ENCODE measurements at regions not wholly inside any gene's neighbourhood (a gene's known extent, or its start where the extent isn't known, plus 50 kb on each side); places are given as distances from the start of the nearest gene placed in this dataset.

DNA sequence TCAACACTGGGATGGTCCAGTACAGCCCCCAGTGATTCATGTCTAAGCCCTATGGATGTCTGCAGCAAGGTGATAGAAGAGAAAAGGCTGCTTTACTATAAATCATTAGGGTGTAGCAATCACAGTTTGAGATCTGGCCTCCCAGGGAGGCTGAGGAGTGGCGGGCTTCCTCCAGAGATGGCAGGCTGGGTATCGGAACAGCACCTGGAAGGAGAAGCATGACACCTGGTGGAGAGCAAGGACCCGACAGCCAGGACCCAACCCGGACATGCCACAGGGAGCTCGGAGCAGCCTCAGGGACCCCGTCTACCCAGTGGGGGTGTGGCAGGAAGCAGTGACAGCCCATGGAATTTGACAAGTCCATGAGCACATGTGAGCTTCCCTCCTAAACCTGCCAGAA, 114.8 kb upstream of the CD93 start:
- DNase-seq: no peak

DNA sequence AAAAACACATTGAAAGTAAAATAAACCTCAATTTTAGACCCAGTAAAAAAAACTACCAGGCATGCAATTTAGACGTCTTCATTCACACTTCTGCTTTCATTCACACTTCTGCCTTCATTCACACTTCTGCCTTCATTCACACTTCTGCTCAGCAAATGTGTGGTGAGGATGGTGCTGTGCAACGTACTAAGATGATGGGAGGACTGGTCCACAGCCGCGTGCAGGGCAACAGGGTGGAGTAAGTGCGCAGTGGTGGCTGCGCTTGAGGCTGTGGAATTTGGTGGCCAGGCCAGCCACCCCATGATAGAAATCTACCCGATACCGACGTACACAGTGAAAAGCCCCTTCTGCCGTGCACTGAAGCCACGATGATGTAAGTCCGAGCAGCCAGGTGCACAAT, 114.3 kb upstream of the CD93 start:
- DNase-seq: no peak

DNA sequence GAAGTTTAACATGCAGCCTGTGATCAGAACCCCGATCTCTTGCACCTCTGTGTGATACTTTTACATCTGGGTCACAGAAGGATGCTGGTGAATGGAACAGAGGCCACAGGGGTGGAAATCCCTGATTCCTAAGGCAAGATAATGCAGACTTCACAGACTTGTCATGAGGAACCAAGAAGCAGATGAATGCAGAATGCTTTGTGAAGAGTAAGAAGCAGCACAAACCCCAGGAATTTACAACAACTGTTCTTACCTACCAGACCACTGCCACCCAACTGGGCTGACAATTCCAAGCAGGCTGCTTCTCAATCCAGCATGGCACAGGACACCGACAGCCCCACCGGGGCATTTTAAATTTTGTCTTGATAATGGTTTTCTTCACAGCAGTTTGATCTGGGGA, 113.2 kb upstream of the CD93 start:
- DNase-seq: no peak

DNA sequence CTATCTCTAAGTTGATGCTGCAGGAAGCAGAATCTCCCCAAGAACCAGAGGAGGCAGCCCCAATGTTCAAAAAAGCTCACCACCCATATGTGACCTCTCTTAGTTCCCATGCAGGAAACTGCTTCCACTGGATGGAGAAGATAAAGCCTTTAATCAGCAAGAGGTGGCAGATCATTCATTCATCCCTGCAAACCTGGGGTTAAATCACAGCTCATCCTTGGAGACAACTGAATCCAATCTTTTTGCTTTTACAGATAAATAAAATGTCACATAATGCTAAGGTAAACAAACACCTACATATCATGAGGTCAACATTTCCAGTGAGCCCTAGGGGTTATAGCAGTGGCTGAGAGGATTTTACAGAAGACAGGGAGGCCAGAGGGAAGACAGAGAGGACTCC, 112.7 kb upstream of the CD93 start:
- DNase-seq: no peak

DNA sequence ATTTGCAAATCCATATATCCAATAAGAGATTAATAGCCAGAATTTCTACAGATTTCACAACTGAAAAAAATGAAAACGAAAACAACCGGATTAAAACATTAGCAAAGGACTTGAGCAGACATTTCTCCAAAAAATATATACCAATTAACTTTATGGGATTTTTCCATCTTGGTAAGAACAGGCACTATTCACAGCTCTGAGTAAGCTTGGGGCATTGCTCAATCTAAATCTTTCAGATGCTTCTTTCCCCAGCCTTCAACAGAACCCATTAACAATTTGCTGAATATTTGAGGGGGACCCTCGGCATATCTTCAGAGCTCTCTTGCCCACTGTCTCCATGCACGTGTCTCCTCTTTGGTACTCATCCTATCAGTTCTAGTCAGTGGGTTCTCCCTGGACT, 111.7 kb upstream of the CD93 start:
- DNase-seq: no peak

DNA sequence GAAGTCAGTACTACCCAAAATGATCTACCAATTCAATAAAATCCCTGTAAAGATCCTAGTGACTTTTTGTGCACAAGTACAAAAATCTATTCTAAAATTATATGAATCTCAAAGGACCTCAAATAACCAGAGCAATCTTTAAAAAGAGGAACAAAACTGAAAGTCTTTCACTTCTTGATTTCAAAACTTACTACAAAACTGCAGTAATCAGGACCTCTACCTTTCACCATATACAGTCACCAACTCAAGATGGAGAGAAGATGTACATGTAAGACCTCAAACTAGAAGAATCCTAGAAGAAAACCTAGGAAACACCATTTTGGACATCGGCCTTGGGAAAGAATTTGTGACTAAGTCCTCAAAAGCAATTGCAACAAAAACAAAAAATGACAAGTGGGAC, 109.5 kb upstream of the CD93 start:
- DNase-seq: no peak

DNA sequence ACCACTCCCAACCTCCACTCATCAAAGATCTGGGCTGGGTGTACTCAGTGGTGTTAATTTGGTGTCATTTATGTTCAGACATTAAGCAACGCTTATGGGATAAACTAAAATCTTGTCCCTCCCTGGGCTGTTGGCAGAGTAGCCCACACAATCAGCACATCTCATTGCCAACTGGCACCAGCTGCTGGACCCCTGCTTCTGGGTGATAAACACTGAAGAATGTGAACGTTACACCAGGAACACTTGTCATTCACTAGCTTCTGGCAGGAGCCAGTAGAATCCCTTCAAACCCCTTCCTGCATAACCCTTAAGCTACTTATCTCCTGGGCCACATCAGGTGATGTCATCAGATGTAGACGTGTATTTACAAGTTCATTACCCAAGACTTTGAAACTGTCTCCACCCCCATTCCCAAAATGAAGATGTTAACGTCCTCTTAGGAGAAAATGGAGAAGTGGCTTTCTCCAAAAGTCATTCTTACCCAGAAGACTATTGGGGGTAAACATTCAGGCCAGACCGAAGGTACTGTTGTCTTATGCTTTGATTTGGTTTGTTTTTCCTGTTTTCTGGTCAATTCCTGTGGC, 107.8 kb upstream of the CD93 start:
- peak; percentile 40 for DNase-seq

DNA sequence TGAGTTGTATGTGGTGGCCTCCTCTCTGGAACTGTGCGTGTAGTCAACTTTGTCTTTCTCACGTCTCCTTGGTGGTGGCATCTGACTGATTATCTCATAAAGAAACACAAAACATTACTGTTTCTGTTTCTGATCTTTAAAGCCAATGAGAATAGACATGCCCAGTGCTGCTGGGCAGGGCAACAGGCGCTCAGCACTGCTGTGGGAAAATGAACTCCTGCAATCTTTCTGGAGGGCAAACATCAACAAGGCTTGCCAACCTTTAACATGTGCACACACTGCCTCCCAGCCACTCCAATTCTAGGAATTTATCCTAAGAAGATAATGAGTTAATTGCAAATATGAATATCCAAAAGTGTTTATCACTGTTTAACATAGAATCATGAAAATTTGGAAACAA, 106.3 kb upstream of the CD93 start:
- no peak for DNase-seq

DNA sequence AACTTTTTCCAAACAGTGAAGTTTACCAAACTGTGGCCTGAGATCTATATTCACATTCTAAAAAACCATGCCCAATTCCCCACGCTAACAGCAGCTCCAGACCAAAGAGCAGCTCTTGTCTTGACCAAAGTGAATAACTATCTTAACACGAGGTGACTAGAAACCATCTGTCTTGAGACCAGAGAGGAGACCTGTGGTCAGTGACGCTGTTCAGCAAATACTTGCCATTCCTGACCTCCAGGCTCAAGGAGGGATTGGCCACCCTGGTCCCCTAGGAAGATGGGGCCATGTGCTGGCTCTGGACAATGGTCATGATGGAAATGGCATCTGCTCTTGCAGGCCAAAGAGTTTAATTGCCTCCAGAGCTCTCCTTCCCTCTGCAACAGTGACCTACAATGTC, 104.4 kb upstream of the CD93 start:
- DNase-seq: no peak

DNA sequence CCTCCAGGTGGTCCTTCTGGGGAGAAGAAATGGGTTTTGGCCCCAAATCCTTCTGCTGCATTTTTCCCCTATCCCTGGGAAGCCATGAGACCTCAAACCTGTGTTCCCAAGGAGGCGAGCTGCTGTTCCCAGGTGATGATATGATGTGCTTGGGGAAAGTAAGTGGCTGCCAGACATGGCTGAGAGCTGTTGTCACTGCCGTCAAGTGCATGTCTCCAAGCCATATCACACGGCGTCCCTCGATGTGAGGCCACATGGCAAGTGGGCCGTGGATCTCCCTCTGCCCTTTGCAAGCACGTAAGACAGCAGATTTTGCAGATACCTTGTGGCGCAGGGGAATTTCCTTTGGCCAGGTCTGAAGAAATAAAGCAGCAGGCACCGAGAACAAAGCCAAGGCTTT, 103.7 kb upstream of the CD93 start:
- no peak for DNase-seq

DNA sequence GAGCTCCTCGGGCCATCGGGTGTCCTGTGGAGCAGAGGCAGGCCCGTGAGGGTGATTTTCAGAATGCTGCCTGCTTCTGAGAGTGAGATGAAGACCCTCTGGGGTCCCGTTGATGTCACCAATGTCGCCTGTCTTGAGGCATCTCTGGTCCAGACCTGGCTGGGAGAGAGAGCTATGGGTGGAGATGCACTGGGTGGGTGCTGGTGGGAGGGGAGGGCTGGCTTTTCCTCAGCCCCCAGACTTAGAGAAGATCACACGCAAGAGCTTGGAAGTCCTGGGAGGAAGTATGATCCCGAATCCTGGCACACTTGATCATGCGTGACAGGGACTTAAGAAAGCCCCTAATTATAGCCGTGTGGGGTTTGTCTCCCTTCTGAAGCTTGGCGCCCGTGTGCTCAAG, 103.2 kb upstream of the CD93 start:
- DNase-seq: no peak

DNA sequence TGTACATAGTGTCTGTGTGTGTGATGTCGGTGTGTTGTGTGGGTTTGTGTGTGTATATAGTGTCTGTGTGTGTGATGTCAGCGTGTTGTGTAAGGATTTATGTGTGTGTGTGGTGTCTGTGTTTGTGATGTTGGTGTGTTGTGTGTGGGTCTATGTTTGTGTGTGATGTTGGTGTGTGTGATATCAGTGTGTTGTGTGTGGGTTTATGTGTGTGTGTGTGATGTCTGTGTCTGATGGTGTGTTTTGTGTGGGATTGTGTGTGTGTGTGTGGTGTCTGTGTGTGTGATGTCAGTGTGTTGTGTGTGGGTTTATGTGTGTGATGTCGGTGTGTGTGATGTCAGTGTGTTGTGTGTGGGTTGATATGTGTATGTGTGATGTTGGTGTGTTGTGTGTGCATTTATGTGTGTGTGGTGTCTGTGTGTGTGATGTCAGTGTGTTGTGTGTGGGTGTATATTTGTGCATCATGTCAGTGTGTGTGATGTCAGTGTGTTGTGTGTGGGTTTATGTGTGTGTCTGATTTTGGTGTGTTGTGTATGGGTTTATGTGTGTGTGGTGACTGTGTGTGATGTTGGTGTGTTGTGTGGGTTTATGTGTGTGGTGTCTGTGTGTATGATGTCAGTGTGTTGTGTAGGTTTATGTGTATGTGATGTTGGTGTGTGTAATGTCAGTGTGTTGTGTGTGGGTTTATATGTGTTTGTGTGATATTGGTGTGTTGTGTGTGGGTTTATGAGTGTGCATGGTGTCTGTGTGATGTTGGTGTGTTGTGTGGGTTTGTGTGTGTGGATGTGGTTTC, 102.4 kb upstream of the CD93 start:
- DNase-seq: no peak

DNA sequence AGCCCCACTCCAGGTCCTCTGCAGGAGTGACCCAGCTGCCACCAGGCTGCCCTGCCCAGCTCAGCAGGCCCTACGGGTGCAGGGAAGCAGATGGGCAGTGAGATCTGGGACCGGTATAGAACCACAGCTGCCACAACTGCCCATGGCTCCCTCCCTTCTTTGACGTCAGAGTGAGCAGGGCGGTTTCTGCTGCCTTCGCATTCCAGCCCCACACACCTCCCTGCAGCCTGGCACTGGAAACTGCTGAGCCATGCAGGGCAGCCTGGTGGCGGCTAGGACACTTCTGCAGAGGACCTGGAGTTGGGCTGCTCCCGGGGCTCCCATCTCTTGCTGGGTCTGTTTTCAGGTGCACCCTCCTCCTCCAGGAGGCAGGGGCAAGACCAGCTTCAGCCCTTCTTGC, 101.6 kb upstream of the CD93 start:
- DNase-seq: peak; percentile 61

DNA sequence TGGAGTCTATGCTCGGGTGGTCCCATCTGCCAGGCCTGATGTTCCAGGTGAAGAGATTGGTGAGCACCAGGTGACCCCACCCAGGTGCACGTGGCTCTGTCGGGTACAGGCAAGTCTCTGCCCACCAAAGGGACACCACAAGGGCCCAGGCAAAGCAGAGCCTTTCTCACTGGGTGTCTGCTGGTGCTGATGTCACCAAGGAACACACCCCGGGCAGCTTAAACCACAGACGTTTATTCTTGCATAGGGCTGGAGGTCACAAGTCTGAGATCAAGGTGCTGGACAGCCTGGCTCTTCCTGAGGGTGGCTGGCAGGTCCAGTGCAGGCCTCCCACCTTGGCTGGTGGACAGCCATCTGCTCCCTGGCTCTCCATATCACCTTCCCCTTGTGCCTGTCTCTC, 100.7 kb upstream of the CD93 start:
- no peak for DNase-seq

DNA sequence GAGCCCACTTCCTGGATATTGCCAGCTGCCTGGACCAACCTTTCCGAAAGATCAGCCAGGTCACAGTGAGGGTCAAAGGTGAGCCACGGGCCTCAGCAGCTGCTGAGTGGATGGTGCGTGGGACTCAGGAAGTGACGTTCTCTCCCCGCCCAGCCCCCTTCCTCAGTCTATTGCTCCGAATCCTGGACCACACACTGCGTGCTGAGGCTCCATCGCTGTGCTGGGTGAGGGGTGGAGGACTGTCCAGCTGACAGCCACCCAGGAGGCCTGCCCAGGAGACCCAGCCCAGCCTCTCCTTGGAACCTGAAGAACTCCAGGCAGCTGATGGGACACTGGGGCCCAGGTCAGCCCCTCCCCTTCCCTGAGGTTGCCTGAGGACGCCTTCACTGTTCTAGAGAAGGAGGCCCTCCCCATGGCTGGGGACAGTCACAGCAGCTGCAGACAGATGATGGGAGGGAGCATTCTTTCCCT, 94.4 kb upstream of the CD93 start:
- peak; percentile 70 for DNase-seq

DNA sequence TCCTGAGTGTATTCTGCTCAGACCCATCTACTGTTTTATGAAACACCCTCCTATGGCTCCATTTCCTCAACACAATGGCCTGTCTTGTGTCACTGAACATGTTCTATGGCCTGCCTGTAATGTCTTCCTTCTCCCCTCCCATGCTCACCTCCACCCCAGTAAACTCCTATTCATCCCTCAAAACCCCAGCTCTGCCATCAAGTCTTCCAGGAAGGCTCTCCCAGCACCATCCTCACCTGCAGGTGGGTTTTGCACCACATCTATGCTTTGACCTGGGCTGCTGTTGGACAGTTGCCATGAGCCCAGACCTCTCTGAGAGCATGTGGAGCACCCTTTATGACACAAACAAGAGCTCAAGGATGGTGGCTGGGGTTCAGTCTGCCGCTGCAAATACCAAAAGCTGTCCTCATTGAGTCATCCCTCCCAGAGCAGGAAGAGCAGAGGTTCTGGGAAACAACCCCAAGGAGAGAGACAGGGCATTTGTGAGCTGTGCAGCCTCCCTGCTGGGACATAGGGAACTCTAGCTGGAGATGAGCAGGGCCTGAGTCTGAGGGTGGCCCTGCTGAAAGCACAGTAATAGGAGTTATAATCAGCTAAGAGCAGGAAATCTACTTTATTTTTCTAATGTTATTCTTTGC, 93.8 kb upstream of the CD93 start:
- DNase-seq: no peak

DNA sequence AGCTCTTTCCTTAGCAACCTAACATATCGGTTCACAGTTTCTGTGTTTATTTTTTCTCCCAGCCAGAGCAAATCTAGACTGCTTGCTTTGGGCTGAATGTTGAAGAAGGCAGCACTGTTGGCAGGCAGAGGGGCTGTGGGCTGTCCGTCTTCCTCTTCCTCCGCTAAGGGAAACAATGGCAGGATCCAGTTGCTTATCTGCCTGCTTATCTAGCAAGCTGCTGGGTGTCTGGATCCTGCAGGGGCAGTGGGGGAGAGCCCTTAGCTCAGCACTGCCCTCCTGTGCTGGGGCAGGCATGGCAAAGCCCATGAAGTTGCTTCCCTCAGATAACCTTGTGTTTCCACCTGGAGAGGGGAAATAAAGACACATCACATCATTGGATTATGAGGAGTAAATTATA, 92.7 kb upstream of the CD93 start:
- DNase-seq: no peak

DNA sequence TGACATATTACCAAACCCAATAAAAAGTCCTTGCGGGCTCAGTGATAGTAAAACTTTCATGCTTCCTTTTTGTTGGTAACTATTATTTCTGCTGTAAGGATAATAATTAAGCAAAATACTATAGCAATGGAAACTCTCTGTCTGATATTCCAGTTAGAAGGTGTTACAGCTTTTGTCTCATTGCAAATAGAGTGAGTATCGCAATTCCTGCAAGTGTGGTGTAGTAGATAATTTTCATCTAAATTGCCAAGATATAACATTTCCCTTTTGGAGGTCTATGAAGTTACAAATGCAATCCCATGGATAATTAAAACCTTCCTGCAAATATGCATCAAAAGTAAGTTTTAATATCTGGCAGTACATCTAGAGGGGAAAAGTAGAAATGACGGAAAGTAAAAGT, 88.7 kb upstream of the CD93 start:
- no peak for DNase-seq

DNA sequence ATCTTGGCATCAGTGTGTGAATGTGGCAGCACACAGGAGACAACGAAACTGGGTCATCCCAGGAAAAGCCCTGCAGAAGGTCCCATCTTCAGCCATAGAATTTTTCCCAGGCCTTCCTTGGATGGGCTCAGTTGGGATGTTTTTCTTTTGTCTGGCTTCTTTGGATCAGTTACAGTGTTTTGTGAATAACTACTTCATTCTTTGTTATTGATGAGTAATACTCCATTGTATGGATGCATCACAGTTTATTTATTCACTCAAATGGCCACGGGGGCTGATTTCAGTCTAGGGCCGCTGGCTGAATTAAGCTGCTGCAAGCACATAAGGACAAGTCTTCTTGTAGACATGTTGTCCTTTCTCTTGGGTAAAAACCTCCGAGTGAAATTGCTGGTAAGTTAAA, 81.3 kb upstream of the CD93 start:
- no peak for DNase-seq

DNA sequence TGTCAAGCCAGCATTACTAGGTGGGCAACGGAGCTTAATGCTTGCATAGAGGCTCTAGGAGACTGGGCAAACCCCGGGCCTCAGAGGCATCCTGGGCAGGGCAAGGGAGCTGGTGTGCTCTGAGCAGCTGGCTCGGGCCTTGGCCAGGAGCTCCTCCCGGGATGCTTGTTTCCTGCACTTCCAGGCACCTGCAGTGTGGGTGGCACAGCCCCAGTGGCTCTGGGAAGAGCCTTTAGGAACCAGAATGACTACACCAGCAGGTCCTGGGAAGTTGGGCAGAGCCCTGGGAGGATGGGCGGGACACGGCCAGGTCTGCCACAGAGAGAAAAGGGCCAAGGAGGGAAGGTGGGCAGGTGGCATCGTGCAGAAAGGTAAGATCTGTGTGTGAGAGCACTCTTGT, 80.4 kb upstream of the CD93 start:
- peak; percentile 9 for DNase-seq

DNA sequence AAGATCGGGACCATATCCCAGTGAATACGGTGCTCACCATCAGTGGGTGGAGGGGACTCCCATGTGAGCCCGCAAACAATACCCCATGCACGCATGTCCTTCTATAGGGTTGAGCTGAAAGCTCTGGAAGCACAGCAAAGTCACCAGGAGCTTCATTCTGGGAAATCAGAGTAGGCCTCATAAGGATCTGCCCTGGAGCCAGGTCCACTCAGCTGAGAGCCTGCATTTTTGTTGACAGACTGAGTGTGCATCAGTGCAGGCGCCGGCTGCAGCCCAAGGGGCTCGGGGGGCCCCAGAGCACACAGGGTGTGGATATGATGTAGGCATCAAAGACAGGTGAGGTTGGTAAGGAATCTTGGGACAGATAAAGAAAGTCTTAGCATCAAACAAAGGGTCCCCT, 79.8 kb upstream of the CD93 start:
- DNase-seq: no peak

DNA sequence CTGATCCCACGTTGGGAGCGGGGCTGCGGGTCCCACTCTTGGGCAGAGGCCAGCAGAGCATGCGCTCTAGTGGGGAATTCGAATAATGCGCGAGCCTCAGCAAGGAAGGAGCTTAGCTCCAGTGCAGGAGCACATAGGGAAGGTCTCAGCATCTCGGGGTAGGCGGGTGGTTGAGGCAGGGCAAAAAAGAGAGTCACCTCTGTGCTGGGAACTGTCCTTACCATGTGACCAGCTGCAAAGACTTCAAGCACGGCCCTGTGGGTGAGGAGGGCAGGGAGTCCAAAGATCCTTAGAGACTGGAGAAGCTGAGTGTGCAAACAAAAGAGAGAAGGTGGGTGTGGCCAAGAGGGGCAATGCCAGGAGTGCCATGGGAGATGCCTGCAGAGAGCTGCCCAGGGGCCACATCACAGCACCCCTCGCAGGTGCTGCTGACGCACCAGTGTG, 79.2 kb upstream of the CD93 start:
- peak; percentile 19 for DNase-seq

DNA sequence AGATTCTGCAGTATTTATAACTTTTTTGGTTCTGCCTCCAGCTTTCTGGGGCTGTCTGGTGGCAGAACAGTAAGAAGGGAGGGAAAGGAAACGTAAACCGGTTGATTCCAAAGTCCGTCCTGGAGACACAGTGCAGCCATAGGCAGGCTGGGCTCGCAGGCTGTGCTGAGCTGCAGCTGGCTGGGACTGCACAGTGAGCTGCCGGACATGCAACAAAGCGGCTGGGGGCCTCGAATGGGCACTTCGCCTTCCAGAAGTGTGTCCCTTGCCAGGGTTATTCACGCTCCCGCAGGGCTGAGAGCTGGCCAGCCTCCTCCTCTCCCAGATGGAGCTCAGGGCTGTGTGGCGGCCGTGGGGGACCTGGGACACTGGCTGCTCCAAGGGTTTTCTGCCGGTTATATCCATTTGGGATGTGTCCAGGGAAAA, 78.1 kb upstream of the CD93 start:
- peak; percentile 69 for DNase-seq

DNA sequence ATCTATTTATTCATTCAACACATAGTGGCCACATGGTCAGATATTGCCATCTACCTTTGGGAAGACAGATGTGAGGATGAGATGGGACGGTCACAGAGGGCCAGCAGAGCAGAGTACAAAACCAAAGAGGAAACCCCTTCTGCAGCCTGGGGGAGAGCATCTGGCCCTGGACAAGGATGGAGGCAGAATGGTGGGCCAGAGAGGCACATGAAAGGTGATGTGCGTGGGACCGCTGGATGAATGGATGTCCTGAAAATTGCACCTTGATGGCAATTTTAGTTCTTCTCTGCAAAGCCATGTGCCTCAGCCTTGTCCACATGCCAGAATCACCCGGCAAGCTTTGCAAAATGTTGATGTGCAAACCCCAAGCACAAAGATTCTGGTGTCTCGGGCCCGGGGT, 77.4 kb upstream of the CD93 start:
- no peak for DNase-seq

Data from right hindlimb (tissue), 1 donor.